ENCODE measurements at regions not wholly inside any gene's neighbourhood (a gene's known extent, or its start where the extent isn't known, plus 50 kb on each side); places are given as distances from the start of the nearest gene placed in this dataset.
"Not testable (repeated sequence)": the region's sequence is repeated elsewhere in the genome, so short reads cannot be mapped to it uniquely, and the experiment has no call there.

DNA sequence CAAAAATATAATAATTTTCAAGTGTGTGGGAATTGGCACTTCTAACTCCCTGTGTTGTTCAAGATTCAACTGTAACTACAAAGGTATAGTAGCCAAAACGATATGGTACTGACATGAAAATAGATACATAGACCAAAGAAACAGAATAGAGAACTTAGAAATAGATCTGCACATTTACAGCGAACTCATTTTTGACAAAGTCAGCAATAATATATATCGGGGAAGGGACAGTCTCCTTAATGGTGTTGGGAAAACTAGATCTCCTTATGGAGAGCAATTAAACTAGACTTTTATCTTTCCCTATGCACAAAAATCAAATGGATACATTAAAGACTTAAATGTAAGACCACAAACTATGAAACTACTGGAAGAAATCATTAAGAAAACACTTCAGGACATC lies 1530.6 kb upstream of the SLC39A10 start:
- no peak for DNase-seq (ENCODE audit: low spot score)

- no peak for DNase-seq (ENCODE audit: low spot score)
Measured at GRCh38 chr2:194116861-194117260, 1540.2 kb upstream of the SLC39A10 start.

DNA sequence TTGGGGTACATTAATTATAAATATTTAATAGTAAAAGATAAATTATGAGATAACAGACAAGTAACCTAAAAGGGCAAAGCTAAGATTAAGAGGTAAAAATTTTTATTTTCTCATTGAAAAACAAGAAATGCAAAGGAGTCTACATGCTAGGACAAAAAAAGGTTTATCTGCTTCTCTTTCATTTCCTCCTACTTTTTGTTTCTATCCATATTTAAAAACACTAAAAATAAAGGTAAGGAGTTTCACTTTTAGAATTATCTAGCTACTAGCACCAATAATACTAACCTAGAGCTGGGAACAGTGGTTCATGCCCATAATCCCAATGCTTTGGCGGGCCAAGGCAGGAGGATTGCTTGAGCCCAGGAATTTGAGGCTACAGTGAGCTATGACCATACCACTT lies 1551.7 kb upstream of the SLC39A10 start:
- DNase-seq (ENCODE audit: low spot score), result no peak

DNA sequence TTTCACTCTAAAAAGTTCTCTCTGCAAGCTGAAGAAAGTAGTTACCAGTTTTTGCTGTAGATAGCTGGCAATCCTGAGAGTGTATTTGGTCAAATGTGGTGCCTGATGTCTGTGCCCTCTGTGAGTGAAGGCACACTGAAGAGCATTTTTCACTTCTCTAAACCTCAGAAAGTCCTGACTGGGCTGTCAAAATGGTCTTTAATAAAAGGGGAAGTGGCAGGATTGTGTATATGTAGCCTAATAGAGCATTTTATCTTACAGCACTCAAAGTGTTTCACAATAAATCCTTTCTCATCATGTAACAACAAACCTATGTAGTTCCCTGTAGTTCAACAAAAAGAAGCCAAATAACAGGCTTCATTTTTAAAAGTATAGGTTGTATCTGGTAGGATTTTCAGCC lies 1552.3 kb upstream of the SLC39A10 start:
- peak; percentile 37 for DNase-seq (ENCODE audit: low spot score)

GRCh38 chr2:194103941-194104659 lies 1552.9 kb upstream of the SLC39A10 start:
- DNase-seq (ENCODE audit: low spot score), result no peak

- no peak for DNase-seq (ENCODE audit: low spot score)
Measured at GRCh38 chr2:194102546-194102945, 1554.5 kb upstream of the SLC39A10 start.

DNA sequence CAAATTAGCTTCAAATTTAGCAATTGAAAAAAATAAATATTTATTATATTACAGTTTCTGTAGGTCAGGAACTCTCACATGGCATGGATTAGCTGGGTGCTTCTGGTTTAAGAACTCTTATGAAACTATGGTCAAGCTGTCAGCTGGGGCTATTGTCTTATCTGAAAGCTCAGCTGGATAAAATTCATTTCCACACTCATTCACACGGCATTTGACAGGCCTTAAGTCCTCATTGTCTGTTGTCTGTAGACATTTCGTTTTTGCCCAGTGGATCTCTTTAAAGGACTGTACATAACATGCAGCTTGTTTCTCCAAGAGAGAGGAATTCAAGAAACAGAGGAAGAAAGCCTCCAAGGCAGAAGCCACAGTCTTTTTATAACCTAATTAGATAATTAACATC lies 1556.8 kb upstream of the SLC39A10 start:
- no peak for DNase-seq (ENCODE audit: low spot score)

DNA sequence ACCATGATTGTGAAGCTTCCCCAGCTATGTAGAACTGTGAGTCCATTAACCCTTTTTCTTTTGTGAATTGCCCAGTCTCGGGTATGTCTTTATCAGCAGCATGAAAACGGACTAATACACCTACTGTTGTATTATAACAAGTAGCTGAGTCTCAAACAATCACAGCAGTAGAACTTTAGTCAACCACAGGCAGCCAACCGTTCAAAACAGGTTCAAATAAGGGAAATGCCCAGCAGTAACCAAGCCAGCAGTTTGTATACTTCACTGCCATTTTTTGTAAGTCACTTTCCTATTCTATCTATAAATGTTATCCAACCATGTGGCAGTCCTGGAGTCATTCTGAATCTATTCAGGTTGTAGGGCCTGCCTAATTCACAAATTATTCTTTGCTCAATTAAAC lies 1560.6 kb upstream of the SLC39A10 start:
- no peak for DNase-seq (ENCODE audit: low spot score)

DNA sequence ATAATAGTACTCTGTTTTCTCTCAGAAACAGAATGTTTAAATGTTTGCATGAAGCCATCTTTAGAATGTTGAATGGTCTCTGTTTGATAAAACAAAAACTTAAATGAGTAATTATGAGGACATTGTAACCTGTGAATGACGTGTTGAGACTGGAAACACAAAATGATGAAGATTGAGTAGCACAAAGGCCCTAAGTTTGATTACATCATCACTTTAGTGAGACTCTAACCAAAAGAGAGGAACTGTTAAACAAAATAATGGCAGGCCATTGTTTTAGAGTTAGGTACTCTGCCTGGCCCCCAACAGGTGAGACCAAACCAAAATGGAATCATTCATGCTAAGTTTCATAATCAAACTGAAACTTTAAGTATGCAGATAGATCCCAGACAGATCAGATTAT lies 1561.7 kb upstream of the SLC39A10 start:
- no peak for DNase-seq (ENCODE audit: low spot score)

DNA sequence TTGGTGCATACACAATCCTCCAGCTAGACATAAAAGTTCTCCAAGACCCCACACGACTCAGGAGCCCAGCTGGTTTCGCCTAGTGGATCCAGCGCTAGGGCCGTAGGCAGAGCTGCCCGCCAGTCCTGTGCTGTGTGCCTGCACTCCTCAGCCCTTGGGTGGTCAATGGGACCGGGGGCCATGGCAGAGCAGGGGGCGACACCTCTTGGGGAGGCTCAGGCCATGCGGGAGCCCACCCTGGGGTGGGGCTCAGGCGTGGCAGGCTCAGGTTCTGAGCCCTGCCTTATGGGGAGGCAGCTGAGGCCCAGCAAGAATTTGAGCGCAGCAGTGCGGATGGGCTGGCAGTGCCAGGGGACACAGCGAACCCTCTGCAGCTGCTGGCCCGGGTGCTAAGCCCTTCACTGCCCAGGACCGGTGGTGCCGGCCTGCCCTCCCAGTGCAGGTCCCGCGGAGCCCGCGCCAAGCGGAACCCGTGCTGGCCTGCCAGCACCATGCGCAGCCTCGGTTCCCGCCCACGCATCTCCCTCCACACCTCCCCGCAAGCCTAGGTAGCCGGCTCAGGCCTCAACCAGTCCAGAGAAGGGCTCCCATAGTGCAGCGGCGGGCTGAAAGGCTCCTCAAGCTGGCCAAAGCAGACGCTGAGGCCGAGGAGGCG lies 1566.6 kb upstream of the SLC39A10 start:
- DNase-seq (ENCODE audit: low spot score), result no peak

DNA sequence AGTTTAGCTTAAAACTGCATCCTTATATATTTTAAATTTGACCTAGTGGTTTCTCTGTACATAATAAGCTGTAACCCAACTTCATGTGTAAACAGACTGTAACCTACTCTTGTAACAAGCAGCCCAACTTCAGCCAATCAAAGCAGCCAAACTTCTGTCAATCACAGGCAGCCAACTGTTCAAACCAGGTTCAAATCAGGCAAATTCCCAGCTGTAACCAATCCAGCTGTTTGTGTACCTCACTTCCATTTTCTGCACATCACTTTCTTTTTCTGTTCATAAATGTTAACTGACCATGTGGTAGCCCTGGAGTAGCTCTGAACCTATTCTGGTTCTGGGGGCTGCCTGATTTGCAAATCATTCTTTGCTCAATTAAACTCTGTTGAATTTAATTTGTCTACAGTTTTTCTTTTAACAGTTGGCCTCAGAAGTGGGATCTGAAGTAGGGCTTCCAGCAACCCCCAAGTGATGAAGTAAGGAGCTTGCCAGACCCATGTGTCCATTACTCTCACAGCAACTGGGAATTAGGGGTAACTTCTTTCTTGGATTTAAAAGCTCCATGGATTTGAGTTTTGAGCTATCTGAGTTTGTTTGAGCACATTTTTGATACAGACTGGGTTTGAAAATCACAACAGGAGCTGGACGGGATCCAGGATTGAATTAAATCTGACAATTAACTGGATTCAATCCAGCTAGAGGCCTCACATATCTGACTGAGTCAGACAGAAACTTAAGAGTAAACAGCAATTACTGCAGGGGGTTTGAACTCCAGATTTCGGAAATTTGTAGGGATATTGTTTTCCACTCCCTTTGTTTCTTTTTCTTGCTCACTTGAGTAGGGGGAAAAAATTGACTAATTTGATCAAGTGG lies 1569.7 kb upstream of the SLC39A10 start:
- DNase-seq (ENCODE audit: low spot score), result no peak

GRCh38 chr2:194086129-194086528 lies 1570.9 kb upstream of the SLC39A10 start:
- no peak for DNase-seq (ENCODE audit: low spot score)

- no peak for DNase-seq (ENCODE audit: low spot score)
Measured at GRCh38 chr2:194079989-194080388, 1577.0 kb upstream of the SLC39A10 start.

- DNase-seq (ENCODE audit: low spot score), result no peak
Measured at GRCh38 chr2:194077366-194077765, 1579.7 kb upstream of the SLC39A10 start.

DNA sequence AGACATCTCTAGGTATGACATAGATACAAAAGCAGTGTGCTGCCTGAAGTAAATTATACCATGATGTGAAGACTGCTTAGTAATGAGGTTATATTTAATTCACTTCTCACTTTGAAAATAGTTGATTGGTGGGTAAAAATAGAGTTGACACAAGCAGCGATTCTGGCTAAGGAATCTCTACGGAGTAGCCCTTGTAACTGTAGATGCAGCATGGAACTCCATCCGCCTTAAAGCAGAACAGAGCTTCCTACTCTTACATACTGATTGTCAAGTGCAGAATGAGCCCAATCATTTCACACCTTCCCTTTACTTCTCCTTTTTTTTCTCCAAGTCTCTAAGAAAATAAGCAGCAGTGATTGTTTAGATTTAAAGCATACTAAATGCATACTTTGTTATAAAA lies 1594.6 kb upstream of the SLC39A10 start:
- no peak for DNase-seq (ENCODE audit: low spot score)

- no peak for DNase-seq (ENCODE audit: low spot score)
Measured at GRCh38 chr2:194060269-194060668, 1596.8 kb upstream of the SLC39A10 start.

DNA sequence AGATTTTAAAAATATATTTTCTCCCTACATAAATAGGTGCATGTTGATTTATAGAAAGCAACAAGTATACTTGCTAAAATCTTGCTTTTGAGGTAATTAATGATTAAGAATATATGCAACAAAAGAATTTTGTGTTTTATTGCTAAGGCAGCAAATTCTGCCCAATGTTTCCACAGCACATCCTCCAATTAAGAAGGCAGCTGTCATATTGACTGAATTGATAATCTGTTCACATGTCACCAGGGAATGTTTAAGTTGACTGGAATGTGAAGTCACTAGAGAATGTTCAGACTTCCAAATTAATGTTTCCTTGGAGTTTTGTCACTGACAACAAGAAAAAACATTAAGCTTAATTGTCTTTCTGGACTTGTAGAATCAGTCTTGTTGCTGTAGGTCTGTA lies 1602.7 kb upstream of the SLC39A10 start:
- no peak for DNase-seq (ENCODE audit: low spot score)

DNA sequence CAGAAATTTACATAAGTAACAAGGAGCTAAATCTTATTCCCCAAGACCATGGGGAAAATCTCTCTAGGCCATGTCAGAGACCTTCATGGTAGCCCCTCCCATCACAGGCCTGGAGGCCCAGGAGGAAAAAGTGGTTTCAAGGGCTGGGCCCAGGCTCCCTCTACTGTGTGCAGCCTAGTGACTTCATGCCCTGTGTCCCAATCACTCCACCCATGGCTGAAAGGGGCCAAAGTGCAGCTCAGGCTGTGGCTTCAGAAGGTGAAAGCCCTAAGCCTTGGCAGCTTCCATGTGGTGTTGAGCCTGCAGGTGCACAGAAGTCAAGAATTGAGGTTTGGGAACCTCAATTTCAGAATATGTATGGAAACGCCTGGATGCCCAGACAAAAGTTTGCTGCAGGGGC lies 1612.7 kb upstream of the SLC39A10 start:
- DNase-seq (ENCODE audit: low spot score), result no peak

GRCh38 chr2:194021130-194021529 lies 1635.9 kb upstream of the SLC39A10 start:
- DNase-seq (ENCODE audit: low spot score), result not testable (repeated sequence)

DNA sequence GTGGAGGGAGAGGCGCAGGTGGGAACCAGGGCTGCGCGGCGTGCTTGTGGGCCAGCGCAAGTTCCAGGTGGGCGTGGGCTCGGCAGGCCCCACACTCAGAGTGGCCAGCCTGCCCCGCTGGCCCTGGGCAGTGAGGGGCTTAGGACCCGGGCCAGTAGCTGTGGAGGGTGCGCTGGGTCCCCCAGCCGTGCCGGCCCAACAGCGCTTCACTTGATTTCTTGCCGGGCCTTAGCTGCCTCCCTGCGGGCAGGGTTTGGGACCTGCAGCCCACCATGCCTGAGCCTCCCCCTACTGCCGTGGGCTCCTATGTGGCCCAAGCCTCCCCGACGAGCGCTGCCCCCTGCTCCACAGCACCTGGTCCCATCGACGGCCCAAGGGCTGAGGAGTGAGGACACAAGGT lies 1636.9 kb upstream of the SLC39A10 start:
- no peak for DNase-seq (ENCODE audit: low spot score)

GRCh38 chr2:194015751-194016150 lies 1641.3 kb upstream of the SLC39A10 start:
- DNase-seq (ENCODE audit: low spot score), result no peak

GRCh38 chr2:194014639-194015038 lies 1642.4 kb upstream of the SLC39A10 start:
- no peak for DNase-seq (ENCODE audit: low spot score)

All from umbilical cord (tissue), 1 donor.